ENCODE measurements at regions not wholly inside any gene's neighbourhood (a gene's known extent, or its start where the extent isn't known, plus 50 kb on each side); places are given as distances from the start of the nearest gene placed in this dataset.

- no peak for TF ChIP-seq ZFP30 (CRISPR knock-in tag; IDR thresholded peaks at IDR 0.05)
- TF ChIP-seq ISL1 (CRISPR knock-in tag; IDR thresholded peaks at IDR 0.05): no peak
- no peak for TF ChIP-seq GLIS3 (CRISPR knock-in tag; IDR thresholded peaks at IDR 0.05)
- TF ChIP-seq CSDC2 (CRISPR knock-in tag; IDR thresholded peaks at IDR 0.05): no peak
Observed at GRCh38 chr13:62207388-62207787, 791.7 kb upstream of the PCDH20 start (continued).

- no peak for ATAC-seq
- TF ChIP-seq ZFP3 (CRISPR knock-in tag; IDR thresholded peaks at IDR 0.05): no peak
- no peak for TF ChIP-seq TCF4 (CRISPR knock-in tag; IDR thresholded peaks at IDR 0.05; ENCODE audit: borderline replicate concordance)
- no peak for TF ChIP-seq BACH2 (CRISPR knock-in tag; IDR thresholded peaks at IDR 0.05; ENCODE audit: borderline replicate concordance)
- TF ChIP-seq ZNF8 (CRISPR knock-in tag; IDR thresholded peaks at IDR 0.05): no peak
- no peak for TF ChIP-seq POU6F1 (CRISPR knock-in tag; IDR thresholded peaks at IDR 0.05; ENCODE audit: borderline replicate concordance, low read depth)
- no peak for TF ChIP-seq ZFP30 (CRISPR knock-in tag; IDR thresholded peaks at IDR 0.05)
- TF ChIP-seq SNAI2 (CRISPR knock-in tag; IDR thresholded peaks at IDR 0.05): no peak
- no peak for TF ChIP-seq ISL1 (CRISPR knock-in tag; IDR thresholded peaks at IDR 0.05)
- no peak for TF ChIP-seq OSR1 (CRISPR knock-in tag; IDR thresholded peaks at IDR 0.05)
- no peak for TF ChIP-seq RARB (CRISPR knock-in tag; IDR thresholded peaks at IDR 0.05)
Observed at GRCh38 chr13:62206165-62206564, 790.5 kb upstream of the PCDH20 start.

- TF ChIP-seq TCF4 (CRISPR knock-in tag; IDR thresholded peaks at IDR 0.05; ENCODE audit: borderline replicate concordance) (no peak), ZNF8 (CRISPR knock-in tag; IDR thresholded peaks at IDR 0.05) (no peak), TOX (CRISPR knock-in tag; IDR thresholded peaks at IDR 0.05; ENCODE audit: borderline replicate concordance) (no peak), RARB (CRISPR knock-in tag; IDR thresholded peaks at IDR 0.05) (no peak), ZC3H10 (CRISPR knock-in tag; IDR thresholded peaks at IDR 0.05) (no peak), PATZ1 (CRISPR knock-in tag; IDR thresholded peaks at IDR 0.05; ENCODE audit: borderline replicate concordance) (no peak), ZNF70 (CRISPR knock-in tag; IDR thresholded peaks at IDR 0.05) (no peak), SNAI2 (CRISPR knock-in tag; IDR thresholded peaks at IDR 0.05) (no peak), PPARA (CRISPR knock-in tag; IDR thresholded peaks at IDR 0.05; ENCODE audit: borderline replicate concordance) (no peak)
- TF ChIP-seq, protein P1, sequence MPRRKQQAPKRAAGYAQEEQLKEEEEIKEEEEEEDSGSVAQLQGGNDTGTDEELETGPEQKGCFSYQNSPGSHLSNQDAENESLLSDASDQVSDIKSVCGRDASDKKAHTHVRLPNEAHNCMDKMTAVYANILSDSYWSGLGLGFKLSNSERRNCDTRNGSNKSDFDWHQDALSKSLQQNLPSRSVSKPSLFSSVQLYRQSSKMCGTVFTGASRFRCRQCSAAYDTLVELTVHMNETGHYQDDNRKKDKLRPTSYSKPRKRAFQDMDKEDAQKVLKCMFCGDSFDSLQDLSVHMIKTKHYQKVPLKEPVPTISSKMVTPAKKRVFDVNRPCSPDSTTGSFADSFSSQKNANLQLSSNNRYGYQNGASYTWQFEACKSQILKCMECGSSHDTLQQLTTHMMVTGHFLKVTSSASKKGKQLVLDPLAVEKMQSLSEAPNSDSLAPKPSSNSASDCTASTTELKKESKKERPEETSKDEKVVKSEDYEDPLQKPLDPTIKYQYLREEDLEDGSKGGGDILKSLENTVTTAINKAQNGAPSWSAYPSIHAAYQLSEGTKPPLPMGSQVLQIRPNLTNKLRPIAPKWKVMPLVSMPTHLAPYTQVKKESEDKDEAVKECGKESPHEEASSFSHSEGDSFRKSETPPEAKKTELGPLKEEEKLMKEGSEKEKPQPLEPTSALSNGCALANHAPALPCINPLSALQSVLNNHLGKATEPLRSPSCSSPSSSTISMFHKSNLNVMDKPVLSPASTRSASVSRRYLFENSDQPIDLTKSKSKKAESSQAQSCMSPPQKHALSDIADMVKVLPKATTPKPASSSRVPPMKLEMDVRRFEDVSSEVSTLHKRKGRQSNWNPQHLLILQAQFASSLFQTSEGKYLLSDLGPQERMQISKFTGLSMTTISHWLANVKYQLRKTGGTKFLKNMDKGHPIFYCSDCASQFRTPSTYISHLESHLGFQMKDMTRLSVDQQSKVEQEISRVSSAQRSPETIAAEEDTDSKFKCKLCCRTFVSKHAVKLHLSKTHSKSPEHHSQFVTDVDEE (CRISPR knock-in tag; IDR thresholded peaks at IDR 0.05): no peak
- ATAC-seq: no peak
Observed at GRCh38 chr13:62205273-62205672, 789.6 kb upstream of the PCDH20 start.

DNA sequence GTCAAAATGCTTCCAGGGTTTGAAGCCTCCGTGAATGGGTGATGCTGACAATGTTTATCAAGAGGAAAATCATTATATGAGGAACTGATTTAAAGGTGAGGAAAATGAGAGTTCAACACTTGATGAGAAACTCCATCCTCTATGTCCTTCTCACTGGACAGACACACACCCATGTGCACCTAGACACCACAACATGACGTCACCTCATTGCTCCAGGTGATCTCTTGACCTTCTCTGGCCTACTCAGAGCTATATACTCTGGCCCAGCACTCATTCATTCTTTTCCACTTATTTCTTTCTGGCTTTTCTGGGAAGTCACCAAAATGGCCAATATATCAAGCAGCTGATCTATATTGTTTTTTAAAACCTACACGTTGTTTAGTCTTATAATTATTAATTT lies 778.7 kb upstream of the PCDH20 start:
- TF ChIP-seq ZNF565 (CRISPR knock-in tag; conservative IDR thresholded peaks at IDR 0.05; ENCODE audit: low read depth) (no peak), GLIS3 (CRISPR knock-in tag; IDR thresholded peaks at IDR 0.05) (no peak), ZC3H10 (CRISPR knock-in tag; IDR thresholded peaks at IDR 0.05) (no peak), PPARA (CRISPR knock-in tag; IDR thresholded peaks at IDR 0.05; ENCODE audit: borderline replicate concordance) (no peak), CSDC2 (CRISPR knock-in tag; IDR thresholded peaks at IDR 0.05) (no peak), PATZ1 (CRISPR knock-in tag; IDR thresholded peaks at IDR 0.05; ENCODE audit: borderline replicate concordance) (no peak), POU6F1 (CRISPR knock-in tag; IDR thresholded peaks at IDR 0.05; ENCODE audit: borderline replicate concordance, low read depth) (no peak), OSR1 (CRISPR knock-in tag; IDR thresholded peaks at IDR 0.05) (no peak)
- no peak for ATAC-seq
